PFSK-1 (cell line): ENCODE measurements at regions not wholly inside any gene's neighbourhood (a gene's known extent, or its start where the extent isn't known, plus 50 kb on each side); places are given as distances from the start of the nearest gene placed in this dataset.

Experiments
- POLR2AphosphoS5 ChIP-seq: IDR thresholded peaks from 2 replicates; pipeline ENCODE4 v1.6.1; 2012; ENCODE audit warnings: low read depth, mild to moderate bottlenecking, control low read depth, low read length, moderate library complexity
- REST ChIP-seq, 2 experiments: IDR thresholded peaks; 2 replicates each; pipeline versions ENCODE4 v1.6.1 to v1.8.0; 2011 to 2012; ENCODE audit warnings: low read depth in 2 of 2, low read length in 2 of 2, control low read depth in 1 of 2, inconsistent platforms in 1 of 2, mild to moderate bottlenecking in 1 of 2, moderate library complexity in 1 of 2; ENCODE audit not compliant: insufficient read depth in 1 of 2
- SIN3A ChIP-seq: IDR thresholded peaks from 2 replicates; pipeline ENCODE4 v1.6.1; 2012; ENCODE audit warnings: mild to moderate bottlenecking, low read length, moderate library complexity, borderline replicate concordance; ENCODE audit not compliant: insufficient read depth
- TAF1 ChIP-seq: IDR thresholded peaks from 2 replicates; pipeline ENCODE4 v1.6.1; 2012; ENCODE audit warnings: low read length, control low read depth, borderline replicate concordance; ENCODE audit not compliant: insufficient read depth

GRCh38 chr1:71345491-71345890, 264.7 kb upstream of the ZRANB2 start:
- TF ChIP-seq POLR2AphosphoS5 (no peak), SIN3A (no peak), REST (IDR thresholded peaks at IDR 0.05; ENCODE audit: insufficient read depth in 1 of 2, low read depth in 2 of 2, low read length in 2 of 2) (no peak), TAF1 (no peak)
